Stimulated activated CD4-positive, alpha-beta T cell treated with anti-CD3 and anti-CD28 coated beads, Interleukin-15, amount 100 ng/mL, for 48 hours (primary cell): ENCODE measurements at regions not wholly inside any gene's neighbourhood (a gene's known extent, or its start where the extent isn't known, plus 50 kb on each side); places are given as distances from the start of the nearest gene placed in this dataset.

Experiments used
- DNase-seq, 2 donors: peaks; one replicate each; pipeline ENCODE4 v3.0.0-alpha.2; 2020; ENCODE audit warnings: low read depth in 2 of 2

GRCh38 chr5:39517800-39518199, 93.0 kb upstream of the DAB2 start:
- no peak for DNase-seq

- DNase-seq, result no peak
These were observed 91.1 kb upstream of the DAB2 start for GRCh38 chr5:39515881-39516280.

- DNase-seq, result no peak
These were observed 88.5 kb upstream of the DAB2 start for GRCh38 chr5:39513236-39513635.

- no peak for DNase-seq
These were observed 81.4 kb upstream of the DAB2 start for GRCh38 chr5:39506211-39506610.

- DNase-seq, result no peak
These were observed 81.0 kb upstream of the DAB2 start for GRCh38 chr5:39505791-39506190.

- no peak for DNase-seq
These were observed 80.6 kb upstream of the DAB2 start for GRCh38 chr5:39505363-39505762.

- no peak for DNase-seq
These were observed 78.4 kb upstream of the DAB2 start for GRCh38 chr5:39503155-39503554.

- no peak for DNase-seq
These were observed 77.9 kb upstream of the DAB2 start for GRCh38 chr5:39502704-39503103.

GRCh38 chr5:39501397-39501796, 76.6 kb upstream of the DAB2 start:
- no peak for DNase-seq

GRCh38 chr5:39500551-39501175, 75.9 kb upstream of the DAB2 start:
- DNase-seq, result no peak

- no peak for DNase-seq
These were observed 73.6 kb upstream of the DAB2 start for GRCh38 chr5:39498278-39498952.

- DNase-seq, result no peak
These were observed 72.5 kb upstream of the DAB2 start for GRCh38 chr5:39497322-39497721.

- no peak for DNase-seq
These were observed 70.4 kb upstream of the DAB2 start for GRCh38 chr5:39495227-39495626.

GRCh38 chr5:39494534-39494933, 69.8 kb upstream of the DAB2 start:
- DNase-seq, result no peak

- DNase-seq, result no peak
These were observed 69.3 kb upstream of the DAB2 start for GRCh38 chr5:39494107-39494510.

GRCh38 chr5:39491210-39491609, 66.4 kb upstream of the DAB2 start:
- DNase-seq, result no peak

GRCh38 chr5:39489263-39489662, 64.5 kb upstream of the DAB2 start:
- DNase-seq, result no peak

- DNase-seq, result no peak
These were observed 62.0 kb upstream of the DAB2 start for GRCh38 chr5:39486790-39487189.

- DNase-seq, result no peak
These were observed 61.6 kb upstream of the DAB2 start for GRCh38 chr5:39486361-39486760.

- DNase-seq, result no peak
These were observed 60.3 kb upstream of the DAB2 start for GRCh38 chr5:39485079-39485478.

GRCh38 chr5:39484673-39485072, 59.9 kb upstream of the DAB2 start:
- no peak for DNase-seq

- no peak for DNase-seq
These were observed 57.3 kb upstream of the DAB2 start for GRCh38 chr5:39482098-39482497.

GRCh38 chr5:39479537-39479936, 54.8 kb upstream of the DAB2 start:
- no peak for DNase-seq

GRCh38 chr5:39478863-39479262, 54.1 kb upstream of the DAB2 start:
- no peak for DNase-seq
